IPS-NIHi11 (cell line): ENCODE measurements at regions not wholly inside any gene's neighbourhood (a gene's known extent, or its start where the extent isn't known, plus 50 kb on each side); places are given as distances from the start of the nearest gene placed in this dataset.

Source experiments
- DNase-seq: peaks from one replicate; pipeline ENCODE4 v3.0.0; 2012; ENCODE audit warnings: mixed read lengths, low spot score

GRCh38 chr12:67909681-67910080 lies 79.6 kb upstream of the IFNG-AS1 start:
- DNase-seq = no peak

GRCh38 chr12:67910360-67911274 lies 78.6 kb upstream of the IFNG-AS1 start:
- DNase-seq = no peak

- no peak for DNase-seq
These were observed 78.0 kb upstream of the IFNG-AS1 start for GRCh38 chr12:67911275-67911600.

GRCh38 chr12:67911789-67912188 lies 77.5 kb upstream of the IFNG-AS1 start:
- DNase-seq = no peak

GRCh38 chr12:67915335-67915851 lies 73.9 kb upstream of the IFNG-AS1 start:
- no peak for DNase-seq

GRCh38 chr12:67916266-67916970 lies 72.8 kb upstream of the IFNG-AS1 start:
- no peak for DNase-seq

GRCh38 chr12:67917811-67918210 lies 71.4 kb upstream of the IFNG-AS1 start:
- DNase-seq = no peak

GRCh38 chr12:67918441-67918840 lies 70.8 kb upstream of the IFNG-AS1 start:
- DNase-seq = no peak

GRCh38 chr12:67919406-67919805 lies 69.8 kb upstream of the IFNG-AS1 start:
- no peak for DNase-seq

GRCh38 chr12:67920413-67920812 lies 68.8 kb upstream of the IFNG-AS1 start:
- DNase-seq = no peak

GRCh38 chr12:67921286-67921685 lies 68.0 kb upstream of the IFNG-AS1 start:
- DNase-seq = no peak

- no peak for DNase-seq
These were observed 67.0 kb upstream of the IFNG-AS1 start for GRCh38 chr12:67922245-67922644.

GRCh38 chr12:67925077-67925476 lies 64.2 kb upstream of the IFNG-AS1 start:
- DNase-seq = no peak

- DNase-seq = no peak
These were observed 63.7 kb upstream of the IFNG-AS1 start for GRCh38 chr12:67925552-67925951.

- DNase-seq = no peak
These were observed 63.2 kb upstream of the IFNG-AS1 start for GRCh38 chr12:67926063-67926462.

- DNase-seq = no peak
These were observed 61.9 kb upstream of the IFNG-AS1 start for GRCh38 chr12:67927324-67927723.

- no peak for DNase-seq
These were observed 61.4 kb upstream of the IFNG-AS1 start for GRCh38 chr12:67927815-67928214.

- DNase-seq = no peak
These were observed 60.4 kb upstream of the IFNG-AS1 start for GRCh38 chr12:67928621-67929383.

GRCh38 chr12:67929384-67929772 lies 59.9 kb upstream of the IFNG-AS1 start:
- no peak for DNase-seq

- no peak for DNase-seq
These were observed 51.4 kb upstream of the IFNG-AS1 start for GRCh38 chr12:67937822-67938221.
